Adipocyte (in vitro differentiated cells): ENCODE measurements at regions not wholly inside any gene's neighbourhood (a gene's known extent, or its start where the extent isn't known, plus 50 kb on each side); places are given as distances from the start of the nearest gene placed in this dataset.
A peak's percentile ranks its signal among the peaks of the same experiment; 100 is the strongest.

Experiments used
- DNase-seq: peaks from one replicate; pipeline ENCODE4 v3.0.0-alpha.2; 2015; ENCODE audit warnings: low read depth
- H3K27me3 ChIP-seq: replicated peaks from 2 replicates; pipeline ENCODE4 v1.7.0; 2013; ENCODE audit warnings: mild to moderate bottlenecking, low read length, moderate library complexity; ENCODE audit not compliant: control insufficient read depth, insufficient read depth
- H3K36me3 ChIP-seq: 2 replicates; pipeline ENCODE4 v1.7.0; 2013; ENCODE audit warnings: low read length, mild to moderate bottlenecking, moderate library complexity; ENCODE audit not compliant: control insufficient read depth, insufficient read depth, severe bottlenecking
- H3K4me1 ChIP-seq: 2 replicates; pipeline ENCODE4 v1.7.0; 2013; ENCODE audit warnings: mild to moderate bottlenecking, low read length, moderate library complexity; ENCODE audit not compliant: control insufficient read depth, insufficient read depth
- H3K4me3 ChIP-seq: 2 replicates; pipeline ENCODE4 v1.7.0; 2013; ENCODE audit warnings: mild to moderate bottlenecking, low read length, moderate library complexity
- H3K9ac ChIP-seq: 2 replicates; pipeline ENCODE4 v1.7.0; 2013; ENCODE audit warnings: mild to moderate bottlenecking, low read length, moderate library complexity
- H3K9me3 ChIP-seq: 2 replicates; pipeline ENCODE4 v1.7.0; 2013; ENCODE audit warnings: mild to moderate bottlenecking, low read length, moderate library complexity; ENCODE audit not compliant: control insufficient read depth

GRCh38 chr20:54846948-54847347 is 371.6 kb downstream of the DOK5 start:
- H3K4me3 ChIP-seq: no peak overlapping the region
- H3K27me3 ChIP-seq: no peaks in the 10 kb centered on the region
- H3K9ac ChIP-seq: no peak overlapping the region
- H3K4me1 ChIP-seq: no peaks in the 10 kb centered on the region
- DNase-seq: no peak
- no peaks in the 10 kb centered on the region for H3K9me3 ChIP-seq
- H3K36me3 ChIP-seq: no peaks in the 10 kb centered on the region

- H3K9me3 ChIP-seq: no peaks in the 10 kb centered on the region
- H3K36me3 ChIP-seq: no peaks in the 10 kb centered on the region
- no peaks in the 10 kb centered on the region for H3K27me3 ChIP-seq
- H3K9ac ChIP-seq: no peak overlapping the region
- DNase-seq: no peak
- H3K4me3 ChIP-seq: no peak overlapping the region
- H3K4me1 ChIP-seq: no peaks in the 10 kb centered on the region
These were observed 369.0 kb downstream of the DOK5 start for GRCh38 chr20:54844346-54844745.

GRCh38 chr20:54843865-54844264 is 368.5 kb downstream of the DOK5 start:
- H3K4me1 ChIP-seq: no peaks in the 10 kb centered on the region
- no peaks in the 10 kb centered on the region for H3K36me3 ChIP-seq
- no peak overlapping the region for H3K4me3 ChIP-seq
- no peaks in the 10 kb centered on the region for H3K9me3 ChIP-seq
- no peak for DNase-seq
- H3K27me3 ChIP-seq: no peaks in the 10 kb centered on the region
- no peak overlapping the region for H3K9ac ChIP-seq

GRCh38 chr20:54843431-54843830 is 368.0 kb downstream of the DOK5 start:
- Histone ChIP-seq H3K9me3 (no peaks in the 10 kb centered on the region), H3K36me3 (no peaks in the 10 kb centered on the region), H3K4me3 (no peak overlapping the region), H3K4me1 (no peaks in the 10 kb centered on the region), H3K27me3 (no peaks in the 10 kb centered on the region), H3K9ac (no peak overlapping the region)
- no peak for DNase-seq

- H3K27me3 ChIP-seq: no peaks in the 10 kb centered on the region
- no peak overlapping the region for H3K4me3 ChIP-seq
- H3K9me3 ChIP-seq: no peaks in the 10 kb centered on the region
These were observed 363.8 kb downstream of the DOK5 start for GRCh38 chr20:54839224-54839623.

GRCh38 chr20:54837226-54837625 is 361.8 kb downstream of the DOK5 start:
- no peak overlapping the region for H3K4me3 ChIP-seq
- no peak for DNase-seq

More at GRCh38 chr20:54839224-54839623, 363.8 kb downstream of the DOK5 start:
- Histone ChIP-seq H3K4me1 (no peaks in the 10 kb centered on the region), H3K9ac (no peak overlapping the region), H3K36me3 (no peaks in the 10 kb centered on the region)
- DNase-seq: no peak

GRCh38 chr20:54822386-54822785 is 347.0 kb downstream of the DOK5 start:
- Histone ChIP-seq H3K4me1 (no peaks in the 10 kb centered on the region), H3K9me3 (no peaks in the 10 kb centered on the region), H3K36me3 (no peaks in the 10 kb centered on the region), H3K27me3 (no peaks in the 10 kb centered on the region), H3K9ac (no peak overlapping the region), H3K4me3 (no peak overlapping the region)
- no peak for DNase-seq

More at GRCh38 chr20:54837226-54837625, 361.8 kb downstream of the DOK5 start:
- H3K9ac ChIP-seq: no peak overlapping the region
- no peaks in the 10 kb centered on the region for H3K4me1 ChIP-seq
- H3K9me3 ChIP-seq: no peaks in the 10 kb centered on the region
- no peaks in the 10 kb centered on the region for H3K27me3 ChIP-seq
- no peaks in the 10 kb centered on the region for H3K36me3 ChIP-seq

- DNase-seq: no peak
- H3K9me3 ChIP-seq: no peaks in the 10 kb centered on the region
- H3K36me3 ChIP-seq: no peaks in the 10 kb centered on the region
- no peaks in the 10 kb centered on the region for H3K4me1 ChIP-seq
- H3K4me3 ChIP-seq: no peak overlapping the region
- H3K27me3 ChIP-seq: no peaks in the 10 kb centered on the region
- no peak overlapping the region for H3K9ac ChIP-seq
These were observed 345.0 kb downstream of the DOK5 start for GRCh38 chr20:54820392-54820791.

- no peak for DNase-seq
- H3K9ac ChIP-seq: no peak overlapping the region
- H3K4me3 ChIP-seq: no peak overlapping the region
- no peaks in the 10 kb centered on the region for H3K4me1 ChIP-seq
- H3K27me3 ChIP-seq: no peaks in the 10 kb centered on the region
- H3K9me3 ChIP-seq: no peaks in the 10 kb centered on the region
- no peaks in the 10 kb centered on the region for H3K36me3 ChIP-seq
These were observed 331.1 kb downstream of the DOK5 start for GRCh38 chr20:54806462-54806861.

GRCh38 chr20:54794874-54795273 is 319.5 kb downstream of the DOK5 start:
- no peaks in the 10 kb centered on the region for H3K9me3 ChIP-seq
- DNase-seq: no peak
- no peak overlapping the region for H3K4me3 ChIP-seq
- no peak overlapping the region for H3K9ac ChIP-seq
- H3K36me3 ChIP-seq: no peaks in the 10 kb centered on the region
- no peaks in the 10 kb centered on the region for H3K27me3 ChIP-seq
- H3K4me1 ChIP-seq: peaks cover 15% of the 10 kb centered on the region

GRCh38 chr20:54794110-54794509 is 318.7 kb downstream of the DOK5 start:
- Histone ChIP-seq H3K4me1 (peaks cover 15% of the 10 kb centered on the region), H3K27me3 (no peaks in the 10 kb centered on the region), H3K9me3 (no peaks in the 10 kb centered on the region), H3K9ac (no peak overlapping the region), H3K36me3 (no peaks in the 10 kb centered on the region), H3K4me3 (no peak overlapping the region)
- no peak for DNase-seq

- Histone ChIP-seq H3K27me3 (no peaks in the 10 kb centered on the region), H3K9me3 (no peaks in the 10 kb centered on the region), H3K4me3 (peak overlapping the region; percentile 29), H3K4me1 (peaks cover 15% of the 10 kb centered on the region), H3K36me3 (no peaks in the 10 kb centered on the region), H3K9ac (no peak overlapping the region)
- DNase-seq: no peak
These were observed 318.0 kb downstream of the DOK5 start for GRCh38 chr20:54793291-54793992.
